IMR-90 (cell line): ENCODE measurements at regions not wholly inside any gene's neighbourhood (a gene's known extent, or its start where the extent isn't known, plus 50 kb on each side); places are given as distances from the start of the nearest gene placed in this dataset.

Experiments
- ATAC-seq: fragments of 200-7000 bp; cut with Tn5 transposase; 2 replicates; pipeline ENCODE4 v1.9.1; 2020; ENCODE audit warnings: low read depth, mild to moderate bottlenecking, moderate library complexity
- BruUV-seq: library from RNA; stranded (reverse); fragments of 400-500 nt; replicated peaks from 2 replicates; lab custom pipeline; 2021; lab: Mats Ljungman, UMichigan
- CTCF ChIA-PET: fragments of 300-600 bp; formaldehyde crosslinking; extraction: SDS; loops from one replicate; lab custom pipeline; 2021; ENCODE audit warnings: antibody characterized with exemption; lab: Yijun Ruan, JAX
- POLR2A ChIA-PET: fragments of 300-600 bp; sonication (Branson Sonifier 250); formaldehyde crosslinking; loops from one replicate; lab custom pipeline; 2022; ENCODE audit warnings: antibody characterized with exemption; ENCODE audit not compliant: unreplicated experiment; lab: Charles Lee
- DNase-seq: peaks from one replicate; pipeline ENCODE4 v3.0.0; 2013
- H2AFZ ChIP-seq: replicated peaks from 2 replicates; pipeline ENCODE3; 2013; ENCODE audit warnings: low read length, mild to moderate bottlenecking; ENCODE audit not compliant: poor library complexity
- H2AK5ac ChIP-seq: 2 replicates; pipeline ENCODE4 v1.6.1; 2013; ENCODE audit warnings: low read depth, low read length, inconsistent platforms
- H2AK9ac ChIP-seq: replicated peaks from 2 replicates; pipeline ENCODE3; 2013; ENCODE audit warnings: mild to moderate bottlenecking, low read depth, low read length, moderate library complexity; ENCODE audit not compliant: poor library complexity
- H2BK120ac ChIP-seq: 2 replicates; pipeline ENCODE4 v1.6.1; 2013; ENCODE audit warnings: low read depth, low read length, inconsistent platforms
- H2BK15ac ChIP-seq: 3 replicates; pipeline ENCODE4 v1.6.1; 2013; ENCODE audit warnings: low read depth, low read length, inconsistent platforms
- H2BK20ac ChIP-seq: 2 replicates; pipeline ENCODE4 v1.6.1; 2013; ENCODE audit warnings: low read depth, mild to moderate bottlenecking, inconsistent platforms, low read length, moderate library complexity
- H2BK5ac ChIP-seq: 2 replicates; pipeline ENCODE4 v1.6.1; 2013; ENCODE audit warnings: mild to moderate bottlenecking, low read depth, low read length, inconsistent platforms; ENCODE audit not compliant: poor library complexity, severe bottlenecking
- H3K14ac ChIP-seq: replicated peaks from 2 replicates; pipeline ENCODE4 v1.6.1; 2013; ENCODE audit warnings: low read depth, low read length, inconsistent platforms
- H3K18ac ChIP-seq: 2 replicates; pipeline ENCODE4 v1.6.1; 2013; ENCODE audit warnings: low read depth, low read length, control low read depth
- H3K23ac ChIP-seq: 2 replicates; pipeline ENCODE4 v1.6.1; 2013; ENCODE audit warnings: low read depth, low read length, inconsistent platforms
- H3K27ac ChIP-seq: 2 replicates; pipeline ENCODE4 v1.5.1; 2013; ENCODE audit warnings: mild to moderate bottlenecking, control low read depth, low read length; ENCODE audit not compliant: insufficient read depth
- H3K27me3 ChIP-seq: 2 replicates; pipeline ENCODE4 v1.6.1; 2013; ENCODE audit warnings: low read length; ENCODE audit not compliant: control insufficient read depth, insufficient read depth
- H3K36me3 ChIP-seq: 2 replicates; pipeline ENCODE4 v1.6.1; 2013; ENCODE audit warnings: low read length, mixed read lengths; ENCODE audit not compliant: control insufficient read depth, insufficient read depth
- H3K4ac ChIP-seq: 2 replicates; pipeline ENCODE4 v1.6.1; 2013; ENCODE audit warnings: low read depth, low read length, inconsistent platforms
- H3K4me1 ChIP-seq: 2 replicates; pipeline ENCODE4 v1.6.1; 2013; ENCODE audit warnings: low read length, mixed read lengths; ENCODE audit not compliant: control insufficient read depth, insufficient read depth
- H3K4me2 ChIP-seq: 2 replicates; pipeline ENCODE4 v1.6.1; 2013; ENCODE audit warnings: low read depth, mild to moderate bottlenecking, control low read depth, low read length, moderate library complexity
- H3K4me3 ChIP-seq: 2 replicates; pipeline ENCODE4 v1.5.1; 2013; ENCODE audit warnings: low read depth, mild to moderate bottlenecking, control low read depth, low read length, moderate library complexity; ENCODE audit not compliant: insufficient read depth
- H3K56ac ChIP-seq: 2 replicates; pipeline ENCODE4 v1.6.1; 2013; ENCODE audit warnings: low read length, inconsistent platforms; ENCODE audit not compliant: insufficient read depth; ENCODE audit errors: extremely low read depth
- H3K79me1 ChIP-seq, 2 experiments: 2 replicates each; pipeline ENCODE4 v1.6.1; 2013; ENCODE audit warnings: low read length in 2 of 2, inconsistent platforms in 1 of 2, low read depth in 1 of 2
- H3K9ac ChIP-seq: 2 replicates; pipeline ENCODE4 v1.6.1; 2013; ENCODE audit warnings: low read depth, low read length, control low read depth
- H3K9me1 ChIP-seq: 2 replicates; pipeline ENCODE4 v1.6.1; 2013; ENCODE audit warnings: low read length, inconsistent platforms; ENCODE audit not compliant: insufficient read depth
- H3K9me3 ChIP-seq: 2 replicates; pipeline ENCODE4 v1.6.1; 2013; ENCODE audit warnings: low read length; ENCODE audit not compliant: control insufficient read depth, insufficient read depth
- H4K20me1 ChIP-seq: 2 replicates; pipeline ENCODE4 v1.6.1; 2013; ENCODE audit warnings: low read length, inconsistent platforms; ENCODE audit not compliant: insufficient read depth
- H4K5ac ChIP-seq: 2 replicates; pipeline ENCODE4 v1.6.1; 2013; ENCODE audit warnings: mild to moderate bottlenecking, low read depth, low read length, control low read depth
- H4K8ac ChIP-seq, 2 experiments: 2 replicates each; pipeline ENCODE4 v1.6.1; 2013; ENCODE audit warnings: low read depth in 2 of 2, low read length in 2 of 2, control low read depth in 1 of 2, inconsistent platforms in 1 of 2
- H4K91ac ChIP-seq: 2 replicates; pipeline ENCODE4 v1.6.1; 2013; ENCODE audit warnings: low read depth, low read length, inconsistent platforms; ENCODE audit not compliant: insufficient read depth
- BHLHE40 ChIP-seq: fragments of 150-350 bp; IDR thresholded peaks from 2 replicates; pipeline ENCODE4 v1.6.1; 2016; ENCODE audit warnings: mild to moderate bottlenecking, low read depth, low read length
- CTCF ChIP-seq: conservative IDR thresholded peaks from 2 replicates; pipeline ENCODE4 v1.5.1; 2012; ENCODE audit warnings: mild to moderate bottlenecking, low read depth, low read length, improper control_type of control experiment
- ELK1 ChIP-seq: fragments of 150-350 bp; IDR thresholded peaks from 2 replicates; pipeline ENCODE4 v1.6.1; 2016; ENCODE audit warnings: low read depth, mild to moderate bottlenecking, low read length, moderate library complexity, borderline replicate concordance
- FOS ChIP-seq: fragments of 150-350 bp; IDR thresholded peaks from 2 replicates; pipeline ENCODE4 v1.6.1; 2016; ENCODE audit warnings: low read depth, low read length
- MAFK ChIP-seq: IDR thresholded peaks from 2 replicates; pipeline ENCODE4 v1.6.1; 2012; ENCODE audit warnings: low read depth, low read length, improper control_type of control experiment
- MAZ ChIP-seq: IDR thresholded peaks from 2 replicates; pipeline ENCODE4 v1.6.1; 2012; ENCODE audit warnings: low read depth, mild to moderate bottlenecking, low read length, improper control_type of control experiment, moderate library complexity, borderline replicate concordance
- MXI1 ChIP-seq: IDR thresholded peaks from 2 replicates; pipeline ENCODE4 v1.6.1; 2012; ENCODE audit warnings: low read depth, mild to moderate bottlenecking, low read length, moderate library complexity, borderline replicate concordance
- NFE2L2 ChIP-seq: fragments of 150-350 bp; IDR thresholded peaks from 2 replicates; pipeline ENCODE4 v1.6.1; 2016; ENCODE audit warnings: low read depth, mild to moderate bottlenecking, low read length
- POLR2A ChIP-seq: IDR thresholded peaks from 2 replicates; pipeline ENCODE4 v1.6.1; 2012; ENCODE audit warnings: mild to moderate bottlenecking, low read depth, low read length
- RAD21 ChIP-seq: IDR thresholded peaks from 2 replicates; pipeline ENCODE4 v1.6.1; 2012; ENCODE audit warnings: low read length, improper control_type of control experiment
- RCOR1 ChIP-seq: IDR thresholded peaks from 2 replicates; pipeline ENCODE4 v1.6.1; 2012; ENCODE audit warnings: mild to moderate bottlenecking, low read length, improper control_type of control experiment; ENCODE audit not compliant: insufficient replicate concordance
- RFX5 ChIP-seq: IDR thresholded peaks from 2 replicates; pipeline ENCODE4 v1.8.0; 2012; ENCODE audit warnings: low read depth, mild to moderate bottlenecking, low read length, moderate library complexity
- SMC3 ChIP-seq: fragments of 150-350 bp; IDR thresholded peaks from 2 replicates; pipeline ENCODE4 v1.6.1; 2016; ENCODE audit warnings: low read depth, mild to moderate bottlenecking, antibody characterized with exemption, low read length, moderate library complexity
- USF2 ChIP-seq: fragments of 150-350 bp; IDR thresholded peaks from 2 replicates; pipeline ENCODE4 v1.6.1; 2017; ENCODE audit warnings: mild to moderate bottlenecking, antibody characterized with exemption, low read length, low read depth
- WGBS, 2 experiments: methylation state at CpG; one replicate each; pipeline versions ENCODE4 v1.1.5 to v1.1.7; 2013; ENCODE audit warnings: missing lambda C conversion rate in 2 of 2; ENCODE audit not compliant: insufficient read length in 1 of 2; ENCODE audit errors: extremely low coverage in 2 of 2; 5-methylcytosine and 5-hydroxymethylcytosine counted together
- dilution Hi-C: fragments of 300-500 bp; cut with HindIII; formaldehyde crosslinking; loops from one replicate; pipeline ENCODE4 v1.14.3; 2018; ENCODE audit warnings: low sequenced_read_pairs; ENCODE audit not compliant: unreplicated experiment
- in situ Hi-C: fragments of 300-500 bp; cut with MboI; formaldehyde crosslinking; loops from 3 replicates; pipeline ENCODE4 v1.14.3; 2019; ENCODE audit warnings: low sequenced_read_pairs, inconsistent platforms, mixed read lengths
- intact Hi-C: fragments of 100-400 bp; cut with micrococcal nuclease; formaldehyde crosslinking; loops from 2 replicates; pipeline ENCODE4 v1.10.0; 2022

- H3K27ac ChIP-seq = no peak overlapping the region
- dilution Hi-C loops = no loop called here
- H2BK120ac ChIP-seq = no peak overlapping the region
- H3K56ac ChIP-seq = no peak overlapping the region
- no peak for ATAC-seq
- POLR2A ChIA-PET = no interaction called here
- H4K8ac ChIP-seq = no peak overlapping the region
- BruUV-seq = no TSS peak
- H3K79me1 ChIP-seq = no peaks in the 10 kb centered on the region
- H3K23ac ChIP-seq = no peak overlapping the region
- H3K14ac ChIP-seq = no peak overlapping the region
- H4K5ac ChIP-seq = no peak overlapping the region
- H3K4ac ChIP-seq = no peak overlapping the region
- no peak overlapping the region for H2AK5ac ChIP-seq
- H3K4me2 ChIP-seq = no peak overlapping the region
- no peak overlapping the region for H3K4me3 ChIP-seq
- H2AK9ac ChIP-seq = no peak overlapping the region
- H2BK20ac ChIP-seq = no peak overlapping the region
- H3K9ac ChIP-seq = no peak overlapping the region
- intact Hi-C loops = no loop called here
- H4K91ac ChIP-seq = no peak overlapping the region
- H3K36me3 ChIP-seq = no peaks in the 10 kb centered on the region
- CTCF ChIA-PET = no interaction called here
- WGBS, 2 experiments = no CpG with 5 or more reads among the region's 2 CpGs
- no peaks in the 10 kb centered on the region for H3K4me1 ChIP-seq
- TF ChIP-seq NFE2L2 (no peak), RFX5 (no peak), BHLHE40 (no peak), MAFK (no peak), POLR2A (no peak), CTCF (no peak), USF2 (no peak), MXI1 (no peak), MAZ (no peak), RAD21 (no peak), SMC3 (no peak), ELK1 (no peak), RCOR1 (no peak), FOS (no peak)
- no peak overlapping the region for H3K18ac ChIP-seq
- no peak overlapping the region for H2AFZ ChIP-seq
- no peaks in the 10 kb centered on the region for H3K9me1 ChIP-seq
- DNase-seq = no peak
- H2BK5ac ChIP-seq = no peak overlapping the region
- no peaks in the 10 kb centered on the region for H4K20me1 ChIP-seq
- H3K9me3 ChIP-seq = peaks cover 7% of the 10 kb centered on the region; the same call in 1 of the 2 replicates
- H2BK15ac ChIP-seq = no peak overlapping the region
- in situ Hi-C loops = no loop called here
- no peaks in the 10 kb centered on the region for H3K27me3 ChIP-seq
These were observed 312.5 kb downstream of the ZNF621 start for GRCh38 chr3:40837300-40837699.
